Aorta (tissue), 5 donors: ENCODE measurements at regions not wholly inside any gene's neighbourhood (a gene's known extent, or its start where the extent isn't known, plus 50 kb on each side); places are given as distances from the start of the nearest gene placed in this dataset.
"Not testable (repeated sequence)": the region's sequence is repeated elsewhere in the genome, so short reads cannot be mapped to it uniquely, and the experiment has no call there.

ENCODE experiments used
- ATAC-seq: fragments of 200-7000 bp; cut with Tn5 transposase; one replicate; pipeline ENCODE4 v1.9.1; 2022; ENCODE audit warnings: moderate library complexity; ENCODE audit not compliant: low FRiP score
- DNase-seq, 2 donors: peaks; one replicate each; pipeline ENCODE4 v3.0.0-alpha.2; 2020
- H3K27ac ChIP-seq, 2 donors: one replicate each; pipeline ENCODE4 v1.5.1; 2013; ENCODE audit warnings: low read length in 2 of 2, mild to moderate bottlenecking in 2 of 2, moderate library complexity in 2 of 2, control low read depth in 1 of 2, inconsistent platforms in 1 of 2, low read depth in 1 of 2
- H3K27me3 ChIP-seq, 2 donors: one replicate each; pipeline ENCODE4 v1.6.1; 2013; ENCODE audit warnings: control low read depth in 1 of 2, low read length in 1 of 2, mild to moderate bottlenecking in 1 of 2, moderate library complexity in 1 of 2; ENCODE audit not compliant: insufficient read depth in 2 of 2, control insufficient read depth in 1 of 2
- H3K36me3 ChIP-seq, 2 donors: one replicate each; pipeline ENCODE4 v1.6.1; 2013; ENCODE audit warnings: control low read depth in 1 of 2, low read length in 1 of 2, mild to moderate bottlenecking in 1 of 2; ENCODE audit not compliant: insufficient read depth in 2 of 2, control insufficient read depth in 1 of 2
- H3K4me1 ChIP-seq, 2 donors: one replicate each; pipeline ENCODE4 v1.6.1; 2013; ENCODE audit warnings: low read length in 2 of 2, control low read depth in 1 of 2, mild to moderate bottlenecking in 1 of 2, moderate library complexity in 1 of 2; ENCODE audit not compliant: insufficient read depth in 2 of 2, control insufficient read depth in 1 of 2
- H3K4me3 ChIP-seq, 2 donors: one replicate each; pipeline ENCODE4 v1.5.1; 2013; ENCODE audit warnings: low read length in 2 of 2, control low read depth in 1 of 2, mild to moderate bottlenecking in 1 of 2
- H3K9me3 ChIP-seq: one replicate; pipeline ENCODE4 v1.6.1; 2013; ENCODE audit warnings: mild to moderate bottlenecking, low read length; ENCODE audit not compliant: control insufficient read depth
- WGBS, 2 donors: extraction: QIAGEN DNeasy Blood & Tissue Kit; methylation state at CpG; one replicate each; pipeline ENCODE4 v1.1.7; 2013; 5-methylcytosine and 5-hydroxymethylcytosine counted together
- intact Hi-C, 2 donors: fragments of 100-400 bp; cut with DNase I; formaldehyde crosslinking; loops; one replicate each; pipeline versions ENCODE4 v1.14.2 to v1.15.0; 2022
- donor health status: healthy with polysubstance abuse.
- donor health status: Bipolar disorder and iron deficiency.
- donor health status: DM: no; HTN: no; CAD: no.
- donor health status: DM: no; HTN: no; CAD: no.
- donor health status: DM: yes; HTN: yes; CAD: no.

DNA sequence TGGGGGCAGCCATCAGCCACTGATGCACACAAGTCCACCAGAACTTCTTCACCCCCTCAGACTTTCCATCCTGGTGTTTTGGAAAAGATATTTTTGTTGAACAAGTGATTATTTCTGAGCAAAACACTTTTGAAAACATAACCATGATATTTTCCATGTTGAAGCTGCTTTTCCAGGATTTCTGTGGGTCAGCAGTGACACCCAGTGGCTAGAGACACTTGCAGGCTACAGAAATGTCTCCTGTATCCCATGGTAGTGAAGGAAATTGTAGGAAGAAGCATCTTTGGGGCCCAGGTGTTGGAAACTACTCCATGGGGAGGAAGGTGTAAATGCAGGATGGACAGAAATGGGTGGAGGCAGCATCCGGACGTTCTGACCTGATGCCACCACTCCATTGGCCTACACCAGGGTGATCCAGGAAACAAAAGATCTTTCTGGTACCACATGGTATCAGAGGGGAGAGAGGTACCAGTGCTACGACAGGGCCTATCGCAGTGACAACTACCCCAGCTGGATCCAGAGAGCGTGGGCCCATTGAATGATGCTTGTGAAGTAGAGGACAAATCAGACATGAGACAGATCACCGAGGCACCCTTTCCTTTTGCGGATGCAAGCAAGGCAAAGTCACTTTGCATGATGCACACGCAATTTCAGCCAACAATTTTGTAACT, 111.7 kb upstream of the COBL start:
- intact Hi-C loops = no loop called here
- 78 to 79% methylated on average over 8 of the region's 8 CpGs for WGBS, 2 donors
- no peak for ATAC-seq
- H3K9me3 ChIP-seq = no peaks in the 10 kb centered on the region
- DNase-seq = no peak
- H3K4me1 ChIP-seq = no peaks in the 10 kb centered on the region
- no peaks in the 10 kb centered on the region for H3K27me3 ChIP-seq
- no peaks in the 10 kb centered on the region for H3K36me3 ChIP-seq
- no peak overlapping the region for H3K4me3 ChIP-seq
- no peak overlapping the region for H3K27ac ChIP-seq

GRCh38 chr7:51426163-51426562, 109.6 kb upstream of the COBL start:
- DNase-seq = no peak
- intact Hi-C loops = no loop called here
- 83 to 84% methylated on average over 12 of the region's 12 CpGs for WGBS, 2 donors

DNA sequence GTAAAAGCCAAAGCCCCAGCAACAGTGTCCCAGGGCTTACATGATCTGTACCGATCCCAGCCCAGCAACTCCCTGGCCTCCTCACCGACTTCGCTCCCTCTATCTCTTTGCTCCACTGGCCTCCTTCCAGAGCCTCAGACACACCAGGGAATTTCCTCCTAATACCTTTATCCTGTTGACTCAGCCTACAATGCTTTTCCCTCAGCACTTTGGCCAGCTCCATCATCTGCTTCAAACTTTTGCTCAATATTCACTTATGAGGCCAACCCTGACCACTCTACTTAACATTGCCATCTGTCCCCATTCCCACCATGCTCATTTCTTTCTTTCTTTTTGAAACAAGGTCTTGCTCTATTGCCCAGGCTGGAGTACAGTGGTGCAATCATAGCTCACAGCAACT, 93.3 kb upstream of the COBL start:
- H3K27ac ChIP-seq, H3K36me3 ChIP-seq, DNase-seq, H3K9me3 ChIP-seq, H3K27me3 ChIP-seq, H3K4me3 ChIP-seq, H3K4me1 ChIP-seq, ATAC-seq, intact Hi-C loops: not testable (repeated sequence)
- no CpG with 5 or more reads among the region's 3 CpGs for WGBS, 2 donors

More at GRCh38 chr7:51426163-51426562, 109.6 kb upstream of the COBL start:
- Histone ChIP-seq H3K4me3 (no peak overlapping the region), H3K27me3 (no peaks in the 10 kb centered on the region), H3K27ac (no peak overlapping the region), H3K36me3 (no peaks in the 10 kb centered on the region), H3K9me3 (no peaks in the 10 kb centered on the region), H3K4me1 (no peaks in the 10 kb centered on the region)
- no peak for ATAC-seq

DNA sequence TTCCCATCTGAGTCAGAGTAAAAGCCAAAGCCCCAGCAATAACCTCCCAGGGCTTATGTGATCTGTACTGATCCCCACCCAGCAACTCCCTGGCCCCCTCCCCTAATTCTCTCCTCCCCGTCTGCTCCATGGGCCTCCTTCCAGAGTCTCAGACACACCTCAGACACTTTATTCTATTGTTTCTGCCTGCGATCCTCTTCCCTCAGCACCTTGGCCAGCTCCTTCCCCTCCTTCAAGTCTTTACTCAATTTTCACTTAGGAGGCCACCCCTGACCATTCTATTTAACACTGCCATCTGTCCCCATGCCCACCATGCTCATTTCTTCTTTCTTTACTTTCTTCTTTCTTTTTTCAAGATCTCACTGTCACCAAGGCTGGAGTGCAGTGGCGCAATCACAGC, 81.0 kb upstream of the COBL start:
- H3K4me1 ChIP-seq, H3K9me3 ChIP-seq, H3K27me3 ChIP-seq, ATAC-seq, H3K27ac ChIP-seq, H3K36me3 ChIP-seq, DNase-seq, intact Hi-C loops, H3K4me3 ChIP-seq: not testable (repeated sequence)
- 34 to 36% methylated on average over 3 of the region's 3 CpGs for WGBS, 2 donors

GRCh38 chr7:51393003-51393402, 76.4 kb upstream of the COBL start:
- ATAC-seq, H3K27ac ChIP-seq, H3K27me3 ChIP-seq, H3K4me1 ChIP-seq, H3K36me3 ChIP-seq, DNase-seq, H3K9me3 ChIP-seq, intact Hi-C loops, H3K4me3 ChIP-seq: not testable (repeated sequence)
- WGBS, 2 donors = 61 to 69% methylated on average over 6 of the region's 6 CpGs

DNA sequence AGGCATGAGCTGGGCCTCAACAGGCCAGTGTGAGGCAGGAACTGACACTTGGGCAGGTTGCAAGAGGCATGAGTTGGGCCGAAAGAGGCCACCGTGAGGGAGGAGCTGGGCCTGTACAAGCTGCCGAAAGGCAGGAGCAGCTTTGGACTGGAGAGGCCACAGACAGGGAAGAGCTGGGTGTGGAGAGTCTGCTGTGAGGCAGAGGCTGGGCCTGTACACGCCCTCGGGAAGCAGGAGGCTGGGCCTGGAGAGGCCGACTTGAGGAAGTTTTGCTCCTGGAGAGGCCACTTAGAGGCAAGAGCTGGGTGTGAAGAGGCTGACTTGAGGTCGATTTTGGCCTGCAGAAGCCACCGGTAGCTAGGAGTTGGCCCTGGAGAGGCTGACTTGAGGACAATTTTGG, 73.3 kb upstream of the COBL start:
- WGBS, 2 donors = 91 to 93% methylated on average over 3 to 6 of the region's 8 CpGs

GRCh38 chr7:51389216-51389812, 72.7 kb upstream of the COBL start:
- H3K36me3 ChIP-seq, H3K27ac ChIP-seq, H3K9me3 ChIP-seq, DNase-seq, H3K4me1 ChIP-seq, H3K4me3 ChIP-seq, ATAC-seq, intact Hi-C loops, H3K27me3 ChIP-seq: not testable (repeated sequence)
- WGBS, 2 donors = 94 to 95% methylated on average over 22 of the region's 22 CpGs

More for the DNA sequence above, 73.3 kb upstream of the COBL start:
- H3K9me3 ChIP-seq, ATAC-seq, H3K4me3 ChIP-seq, H3K27me3 ChIP-seq, H3K36me3 ChIP-seq, intact Hi-C loops, DNase-seq, H3K27ac ChIP-seq, H3K4me1 ChIP-seq: not testable (repeated sequence)

GRCh38 chr7:51388241-51388640, 71.6 kb upstream of the COBL start:
- WGBS, 2 donors = 96 to 97% methylated on average over 9 to 14 of the region's 16 CpGs
- ATAC-seq, H3K36me3 ChIP-seq, H3K4me1 ChIP-seq, DNase-seq, H3K27ac ChIP-seq, H3K27me3 ChIP-seq, H3K4me3 ChIP-seq, intact Hi-C loops, H3K9me3 ChIP-seq: not testable (repeated sequence)
